ENCODE measurements at regions not wholly inside any gene's neighbourhood (a gene's known extent, or its start where the extent isn't known, plus 50 kb on each side); places are given as distances from the start of the nearest gene placed in this dataset.

- TF ChIP-seq ZNF532 (CRISPR knock-in tag; IDR thresholded peaks at IDR 0.05; ENCODE audit: borderline replicate concordance) = no peak
- no peak for TF ChIP-seq GRHL2 (CRISPR knock-in tag; IDR thresholded peaks at IDR 0.05; ENCODE audit: insufficient replicate concordance, severe bottlenecking)
- TF ChIP-seq NR1H2 (CRISPR knock-in tag; IDR thresholded peaks at IDR 0.05) = no peak
- TF ChIP-seq ZNF416 (CRISPR knock-in tag; IDR thresholded peaks at IDR 0.05) = no peak
- no peak for TF ChIP-seq RELA (CRISPR knock-in tag; IDR thresholded peaks at IDR 0.05; ENCODE audit: borderline replicate concordance)
- TF ChIP-seq MYBL2 (CRISPR knock-in tag; IDR thresholded peaks at IDR 0.05) = no peak
- TF ChIP-seq ATF6 (CRISPR knock-in tag; IDR thresholded peaks at IDR 0.05) = no peak
- TF ChIP-seq ZNF232 (CRISPR knock-in tag; IDR thresholded peaks at IDR 0.05) = no peak
These were observed 62.5 kb downstream of the TMEM17 start (continued) for GRCh38 chr2:62443471-62443870.

DNA sequence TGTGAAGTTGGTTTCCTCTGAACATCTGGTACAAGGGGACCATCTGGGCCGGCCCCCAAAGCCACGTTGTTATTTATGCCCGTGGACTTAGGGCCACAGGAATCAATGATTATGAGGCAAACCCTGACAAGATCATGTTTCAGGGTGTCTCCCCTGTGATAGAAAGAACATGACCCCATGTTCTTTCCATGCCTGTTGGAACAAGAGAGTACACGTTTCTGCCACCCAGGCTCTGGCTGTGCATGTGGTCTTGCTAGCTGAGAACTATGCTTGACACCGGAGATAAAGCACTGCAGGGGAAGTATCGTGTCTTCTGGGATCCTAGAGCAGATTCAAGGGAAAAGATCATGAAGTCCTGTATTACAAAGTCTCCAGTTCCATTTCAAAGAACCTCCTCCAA lies 64.2 kb downstream of the TMEM17 start:
- CTCF ChIA-PET = interaction anchor here (2.5 kb wide), 1 partner anchor 15 kb away, joined by 16 read pairs; no protein-coding TSS in a partner anchor
- no peak for ATAC-seq
- Mint-ChIP-seq H3K36me3 (no peaks in the 10 kb centered on the region), H3K27me3 (ENCODE audit: low read depth) (no peaks in the 10 kb centered on the region; the same call in 1 of the 2 replicates), H3K4me1 (no peaks in the 10 kb centered on the region), H3K4me3 (no peak overlapping the region), H3K9me3 (peaks cover 10% of the 10 kb centered on the region), H3K27ac (no peak overlapping the region)
- no peak for DNase-seq (ENCODE audit: low spot score)
- POLR2A ChIA-PET = no interaction called here
- no peak for TF ChIP-seq NR1H2 (CRISPR knock-in tag; IDR thresholded peaks at IDR 0.05)
- no peak for TF ChIP-seq ARID4B (CRISPR knock-in tag; IDR thresholded peaks at IDR 0.05; ENCODE audit: borderline replicate concordance)
- TF ChIP-seq ZSCAN18 (CRISPR knock-in tag; IDR thresholded peaks at IDR 0.05) = no peak
- TF ChIP-seq TEAD1 (CRISPR knock-in tag; IDR thresholded peaks at IDR 0.05) = no peak
- no peak for TF ChIP-seq JUN (CRISPR knock-in tag; IDR thresholded peaks at IDR 0.05)
- no peak for TF ChIP-seq EMX1 (CRISPR knock-in tag; IDR thresholded peaks at IDR 0.05)
- no peak for TF ChIP-seq ATF2 (CRISPR knock-in tag; IDR thresholded peaks at IDR 0.05; ENCODE audit: borderline replicate concordance, low read depth)
- TF ChIP-seq, protein P1, sequence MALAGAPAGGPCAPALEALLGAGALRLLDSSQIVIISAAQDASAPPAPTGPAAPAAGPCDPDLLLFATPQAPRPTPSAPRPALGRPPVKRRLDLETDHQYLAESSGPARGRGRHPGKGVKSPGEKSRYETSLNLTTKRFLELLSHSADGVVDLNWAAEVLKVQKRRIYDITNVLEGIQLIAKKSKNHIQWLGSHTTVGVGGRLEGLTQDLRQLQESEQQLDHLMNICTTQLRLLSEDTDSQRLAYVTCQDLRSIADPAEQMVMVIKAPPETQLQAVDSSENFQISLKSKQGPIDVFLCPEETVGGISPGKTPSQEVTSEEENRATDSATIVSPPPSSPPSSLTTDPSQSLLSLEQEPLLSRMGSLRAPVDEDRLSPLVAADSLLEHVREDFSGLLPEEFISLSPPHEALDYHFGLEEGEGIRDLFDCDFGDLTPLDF (CRISPR knock-in tag; IDR thresholded peaks at IDR 0.05) = no peak
- no peak for TF ChIP-seq IRF2 (CRISPR knock-in tag; IDR thresholded peaks at IDR 0.05; ENCODE audit: borderline replicate concordance, low read depth)
- TF ChIP-seq ZNF263 (CRISPR knock-in tag; IDR thresholded peaks at IDR 0.05; ENCODE audit: low read depth) = no peak
- TF ChIP-seq NR3C1 (CRISPR knock-in tag; conservative IDR thresholded peaks at IDR 0.05; ENCODE audit: low read depth) = no peak
- no peak for TF ChIP-seq NR2C2 (CRISPR knock-in tag; IDR thresholded peaks at IDR 0.05)
- TF ChIP-seq, protein P2, sequence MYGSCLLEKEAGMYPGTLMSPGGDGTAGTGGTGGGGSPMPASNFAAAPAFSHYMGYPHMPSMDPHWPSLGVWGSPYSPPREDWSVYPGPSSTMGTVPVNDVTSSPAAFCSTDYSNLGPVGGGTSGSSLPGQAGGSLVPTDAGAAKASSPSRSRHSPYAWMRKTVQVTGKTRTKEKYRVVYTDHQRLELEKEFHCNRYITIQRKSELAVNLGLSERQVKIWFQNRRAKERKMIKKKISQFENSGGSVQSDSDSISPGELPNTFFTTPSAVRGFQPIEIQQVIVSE (CRISPR knock-in tag; IDR thresholded peaks at IDR 0.05; ENCODE audit: borderline replicate concordance) = no peak

All from WTC11 (cell line).